Stimulated activated CD4-positive, alpha-beta T cell treated with anti-CD3 and anti-CD28 coated beads, TNF-alpha, amount 100 ng/mL, for 1 hour (primary cell): ENCODE measurements at regions not wholly inside any gene's neighbourhood (a gene's known extent, or its start where the extent isn't known, plus 50 kb on each side); places are given as distances from the start of the nearest gene placed in this dataset.
"Not testable (repeated sequence)": the region's sequence is repeated elsewhere in the genome, so short reads cannot be mapped to it uniquely, and the experiment has no call there.

Experiments used
- DNase-seq, 3 donors: peaks; one replicate each; pipeline ENCODE4 v3.0.0-alpha.2; 2020; ENCODE audit warnings: low read depth in 3 of 3, low spot score in 1 of 3

- not testable (repeated sequence) for DNase-seq
Measured at GRCh38 chr10:21034770-21035169, 137.7 kb upstream of the NEBL start.

DNA sequence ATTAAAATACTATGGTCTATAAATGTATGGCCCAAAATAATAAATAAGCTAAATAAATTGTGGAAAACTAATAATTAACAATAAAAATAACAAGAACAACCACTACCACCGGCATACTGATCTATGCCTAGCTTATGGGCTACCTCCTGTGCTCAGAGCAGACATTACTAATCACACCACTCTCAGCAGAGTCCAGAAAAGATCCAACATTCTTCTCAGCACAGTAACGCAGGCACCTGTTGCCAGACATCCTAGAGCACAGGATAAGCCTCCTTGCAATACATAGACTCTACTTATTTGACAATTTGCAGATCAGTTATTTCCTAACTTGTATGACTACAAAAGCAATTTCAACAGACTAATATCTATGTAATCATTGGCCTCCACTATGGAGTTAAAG, 137.1 kb upstream of the NEBL start:
- DNase-seq = no peak

DNA sequence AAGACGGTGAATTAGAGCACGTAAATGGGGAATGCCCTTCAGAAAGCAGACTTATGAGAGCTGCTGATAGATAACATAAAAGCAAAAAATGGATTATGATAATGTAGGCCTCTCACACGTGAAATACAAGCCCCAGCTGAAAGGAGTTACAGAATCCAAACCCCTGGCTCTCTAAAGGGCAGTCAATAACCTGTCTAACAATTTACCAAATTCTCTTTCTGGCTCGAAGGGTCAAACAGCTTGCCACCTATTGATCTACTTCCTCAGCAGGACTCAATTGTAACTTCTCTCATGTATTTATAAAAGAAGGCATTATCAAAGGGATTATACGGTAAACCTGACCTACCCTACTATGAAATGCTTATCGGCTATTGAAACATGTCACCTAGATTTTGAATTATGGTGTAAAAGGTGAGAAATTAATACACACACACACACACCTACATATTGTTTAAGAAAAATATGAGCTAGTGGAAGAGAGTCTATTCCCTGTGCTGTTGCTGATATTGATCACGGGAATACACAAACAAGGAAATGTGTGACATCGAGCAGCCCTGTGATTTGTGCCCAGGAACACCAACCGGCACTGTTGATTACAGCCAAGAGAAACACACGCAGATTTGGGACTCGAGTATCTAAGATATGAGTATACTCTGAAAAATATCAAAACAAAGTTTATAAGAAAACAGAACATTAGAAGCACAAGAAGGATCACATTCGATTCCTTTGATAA, 135.6 kb upstream of the NEBL start:
- DNase-seq = no peak

DNA sequence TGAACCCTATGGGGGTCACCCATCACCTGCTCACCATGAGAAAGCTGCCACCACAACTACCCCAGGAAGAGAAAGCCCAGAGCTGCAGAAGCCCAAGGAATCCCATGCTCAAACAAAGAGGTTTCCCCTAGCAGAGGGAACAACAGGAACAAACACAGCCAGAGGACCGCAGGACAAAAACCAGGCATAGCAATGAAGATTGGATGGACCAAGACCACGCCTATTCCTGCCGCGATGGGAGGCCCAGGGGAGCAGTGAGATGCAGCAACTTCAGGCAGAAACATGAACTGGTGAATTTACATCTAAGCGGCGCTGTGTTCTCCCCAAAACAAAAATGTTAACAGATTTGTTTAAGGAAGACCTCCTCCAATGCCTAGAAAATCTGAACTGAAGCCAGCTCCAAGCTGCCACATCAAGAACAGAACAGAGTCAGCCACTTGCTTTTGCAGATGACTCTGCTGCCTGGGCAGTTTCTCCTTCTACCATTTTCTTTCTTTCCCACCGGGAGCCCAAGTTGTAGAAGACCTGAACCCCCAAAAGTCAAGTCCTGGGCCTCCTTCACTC, 134.2 kb upstream of the NEBL start:
- DNase-seq = no peak

DNA sequence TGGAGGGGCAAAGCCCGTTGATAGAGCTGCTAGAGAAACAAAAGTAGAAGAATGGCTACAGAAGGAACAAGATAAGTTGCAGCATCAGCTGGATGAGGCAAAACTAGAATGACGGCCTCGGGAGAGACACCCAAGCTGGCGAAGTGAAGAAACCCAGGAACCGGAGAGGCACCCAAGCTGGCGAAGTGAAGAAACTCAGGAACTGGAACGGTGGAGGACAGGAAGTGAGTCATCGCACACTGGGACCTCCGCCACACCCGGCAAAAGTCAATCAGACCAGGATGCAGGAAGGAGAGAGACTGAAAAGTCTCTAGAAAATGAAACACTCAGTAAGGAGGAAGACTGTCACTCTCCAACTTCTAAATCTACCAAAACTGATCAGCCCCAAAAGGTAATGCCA, 133.0 kb upstream of the NEBL start:
- DNase-seq = no peak

DNA sequence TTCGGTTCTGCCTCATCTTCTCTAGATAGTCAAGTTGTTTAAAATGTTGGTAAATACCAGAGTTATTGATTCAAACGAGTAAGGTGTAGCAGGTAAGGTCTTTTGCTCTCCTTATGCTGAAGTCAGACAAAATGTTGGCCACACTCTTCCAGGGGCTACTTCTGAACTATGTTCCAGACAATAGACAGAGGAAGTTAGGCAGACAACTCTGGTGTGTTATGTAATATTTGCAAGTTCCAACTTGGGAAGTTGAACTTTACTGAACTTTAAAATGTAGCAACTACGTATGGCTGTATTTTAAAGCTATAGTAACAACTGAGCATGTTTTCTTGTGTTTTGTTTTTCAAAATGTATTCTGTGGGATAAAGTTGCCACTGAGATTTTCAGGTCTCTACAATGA, 125.7 kb upstream of the NEBL start:
- DNase-seq = no peak

- DNase-seq = no peak
Measured at GRCh38 chr10:21021843-21022594, 124.9 kb upstream of the NEBL start.

GRCh38 chr10:21021231-21021630, 124.1 kb upstream of the NEBL start:
- no peak for DNase-seq

- DNase-seq = no peak
Measured at GRCh38 chr10:21020545-21020944, 123.4 kb upstream of the NEBL start.

DNA sequence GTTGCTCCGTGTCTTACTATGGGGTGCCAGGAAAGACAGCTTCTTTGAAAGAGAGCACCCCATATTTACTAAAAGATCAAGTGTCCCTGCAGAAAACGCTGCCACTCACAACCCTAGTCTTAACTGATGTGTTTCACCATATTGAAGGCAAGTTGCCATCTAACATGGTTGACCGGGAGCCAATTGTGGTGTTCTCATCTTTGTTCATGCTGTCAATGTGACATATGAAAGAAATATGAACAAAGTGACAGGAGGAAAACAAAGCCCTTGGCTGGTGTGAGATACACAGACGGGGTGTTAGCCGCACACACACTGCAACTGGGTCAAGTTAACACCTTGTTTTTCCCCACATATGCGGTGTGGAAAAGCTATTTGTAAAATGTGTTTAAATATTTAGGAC, 122.3 kb upstream of the NEBL start:
- no peak for DNase-seq

GRCh38 chr10:21015851-21016250, 118.7 kb upstream of the NEBL start:
- DNase-seq = no peak

- no peak for DNase-seq
Measured at GRCh38 chr10:21014141-21014540, 117.0 kb upstream of the NEBL start.

GRCh38 chr10:21011433-21012018, 114.4 kb upstream of the NEBL start:
- DNase-seq = no peak

GRCh38 chr10:21010615-21011014, 113.5 kb upstream of the NEBL start:
- DNase-seq = no peak

DNA sequence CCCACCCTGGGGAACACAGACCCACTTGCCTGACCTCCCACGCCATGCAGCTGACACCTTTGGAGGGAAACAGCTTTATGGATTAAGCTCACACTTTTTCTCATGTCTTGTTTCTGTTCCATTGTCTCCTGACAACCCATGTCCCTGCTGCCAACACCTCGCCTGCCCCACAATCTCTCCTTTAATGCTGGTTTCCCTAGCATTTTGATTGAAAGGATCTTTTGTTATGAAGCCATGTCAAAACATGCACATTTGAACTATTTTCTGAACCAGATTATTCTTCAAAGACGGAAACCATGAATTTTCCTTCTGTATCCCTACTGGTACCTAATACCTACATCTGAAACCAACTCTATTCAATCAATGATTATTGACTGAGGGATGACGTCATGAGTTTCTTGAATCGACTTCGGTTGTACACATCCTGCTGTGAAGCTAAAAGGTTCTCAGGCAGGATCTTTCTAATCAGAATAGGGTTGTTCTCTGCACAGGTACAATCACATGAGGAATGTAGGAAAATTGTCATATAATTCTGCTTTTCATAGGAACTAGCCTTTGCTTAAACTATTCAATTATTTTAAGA, 106.2 kb upstream of the NEBL start:
- DNase-seq = no peak

DNA sequence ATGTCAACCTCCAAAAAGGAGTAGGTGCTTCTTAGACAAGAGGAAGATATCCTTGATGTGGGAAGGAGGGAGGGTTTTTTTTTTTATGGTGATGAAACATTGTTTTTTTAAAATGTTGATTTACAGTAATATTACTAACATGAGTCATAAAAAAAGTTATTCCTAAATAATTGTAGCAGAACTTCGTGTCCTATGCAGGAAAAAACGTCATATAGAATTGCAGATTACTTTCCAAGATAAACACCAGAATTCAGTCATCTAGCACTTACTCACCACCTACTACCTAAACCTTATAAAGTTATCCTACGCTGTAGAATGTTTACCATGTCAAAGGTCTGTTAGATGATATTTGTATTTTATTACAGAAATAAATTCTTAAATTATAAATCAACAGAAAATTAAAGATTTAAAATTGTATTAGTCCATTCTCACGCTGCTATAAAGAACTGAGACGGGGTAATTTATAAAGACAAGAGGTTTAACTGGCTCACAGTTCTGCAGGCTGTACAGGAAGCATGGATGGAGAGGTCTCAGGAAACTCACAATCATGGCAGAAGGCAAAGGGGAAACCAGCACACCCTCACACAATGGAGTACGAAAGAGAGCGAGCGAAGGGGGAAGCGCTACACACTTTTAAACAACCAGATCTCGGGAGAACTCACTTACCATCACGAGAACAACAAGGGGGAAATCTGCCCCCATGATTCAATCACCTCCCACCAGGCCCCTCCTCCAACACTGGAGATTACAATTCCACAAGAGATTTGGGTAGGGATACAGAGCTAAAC, 105.2 kb upstream of the NEBL start:
- DNase-seq = no peak

DNA sequence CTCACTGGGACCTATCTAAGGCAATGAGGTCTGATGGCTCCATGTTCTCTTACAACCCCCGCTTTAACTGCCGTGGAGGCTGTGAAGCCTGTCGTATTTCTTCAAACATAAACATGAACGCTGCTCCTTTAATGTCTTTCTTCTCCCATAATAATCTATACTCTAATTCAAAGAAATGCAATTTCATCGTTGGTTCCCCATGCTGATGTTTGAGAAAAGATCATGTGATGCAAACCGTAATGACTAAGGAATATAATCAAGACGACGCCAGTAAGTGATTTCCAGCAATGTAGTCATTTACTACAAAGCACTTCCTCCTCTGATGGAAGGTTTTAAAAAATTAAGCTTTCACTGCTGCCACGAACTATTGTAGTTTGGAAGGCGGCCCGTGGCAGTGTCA, 102.6 kb upstream of the NEBL start:
- DNase-seq = no peak

- DNase-seq = no peak
Measured at GRCh38 chr10:20998036-20998435, 100.9 kb upstream of the NEBL start.

GRCh38 chr10:20995123-20995987, 98.2 kb upstream of the NEBL start:
- no peak for DNase-seq
